DND-41 (cell line): ENCODE measurements at regions not wholly inside any gene's neighbourhood (a gene's known extent, or its start where the extent isn't known, plus 50 kb on each side); places are given as distances from the start of the nearest gene placed in this dataset.

Experiments
- ATAC-seq: fragments of 200-7000 bp; cut with Tn5 transposase; 3 replicates; pipeline ENCODE4 v1.9.1; 2021; ENCODE audit warnings: low read depth; ENCODE audit not compliant: insufficient read depth
- DNase-seq: peaks from one replicate; pipeline ENCODE4 v3.0.0-alpha.2; 2020
- H2AFZ ChIP-seq: 2 replicates; pipeline ENCODE4 v1.6.0; 2012; ENCODE audit warnings: low read depth, low read length
- H3K27ac ChIP-seq: 2 replicates; pipeline ENCODE4 v1.5.1; 2012; ENCODE audit warnings: low read length, inconsistent platforms
- H3K27me3 ChIP-seq: fragments of 200-600 bp; sonication (generic); 2 replicates; pipeline ENCODE4 v1.6.0; 2012; ENCODE audit warnings: low read length, mild to moderate bottlenecking, inconsistent platforms; ENCODE audit not compliant: insufficient read depth, poor library complexity
- H3K36me3 ChIP-seq: 2 replicates; pipeline ENCODE4 v1.5.1; 2012; ENCODE audit warnings: low read length, inconsistent platforms; ENCODE audit not compliant: insufficient read depth
- H3K4me1 ChIP-seq: 2 replicates; pipeline ENCODE4 v1.5.1; 2012; ENCODE audit warnings: mild to moderate bottlenecking, low read length; ENCODE audit not compliant: insufficient read depth
- H3K4me2 ChIP-seq: 2 replicates; pipeline ENCODE4 v1.6.0; 2012; ENCODE audit warnings: mild to moderate bottlenecking, moderate library complexity, low read length, inconsistent platforms; ENCODE audit not compliant: insufficient read depth
- H3K4me3 ChIP-seq, 2 experiments: fragments of 200-600 bp in 1 of 2; shearing (Covaris generic) in 1 of 2; 2 replicates each; pipeline ENCODE4 v1.5.1; 2012 to 2016; ENCODE audit warnings: inconsistent platforms in 2 of 2, low read length in 2 of 2, mild to moderate bottlenecking in 2 of 2, low read depth in 1 of 2, moderate library complexity in 1 of 2
- H3K79me2 ChIP-seq: 2 replicates; pipeline ENCODE4 v1.6.0; 2012; ENCODE audit warnings: low read length, inconsistent platforms; ENCODE audit not compliant: insufficient read depth
- H3K9ac ChIP-seq: 2 replicates; pipeline ENCODE4 v1.6.0; 2012; ENCODE audit warnings: low read depth, mild to moderate bottlenecking, inconsistent platforms, low read length, moderate library complexity
- H3K9me3 ChIP-seq: 2 replicates; pipeline ENCODE4 v1.5.1; 2012; ENCODE audit warnings: low read length, moderate library complexity, mild to moderate bottlenecking, inconsistent platforms; ENCODE audit not compliant: insufficient read depth, severe bottlenecking
- H4K20me1 ChIP-seq: 2 replicates; pipeline ENCODE4 v1.6.0; 2012; ENCODE audit warnings: low read length; ENCODE audit not compliant: insufficient read depth
- CTCF ChIP-seq: IDR thresholded peaks from 2 replicates; pipeline ENCODE4 v1.5.1; 2012; ENCODE audit warnings: borderline replicate concordance, low read length, moderate library complexity, mild to moderate bottlenecking; ENCODE audit not compliant: poor library complexity, severe bottlenecking; ENCODE audit errors: extremely low read depth
- EZH2 ChIP-seq: IDR thresholded peaks from 3 replicates; pipeline ENCODE4 v1.6.1; 2012; ENCODE audit warnings: borderline replicate concordance, low read depth, mild to moderate bottlenecking, moderate library complexity, low read length, inconsistent platforms; ENCODE audit not compliant: severe bottlenecking

DNA sequence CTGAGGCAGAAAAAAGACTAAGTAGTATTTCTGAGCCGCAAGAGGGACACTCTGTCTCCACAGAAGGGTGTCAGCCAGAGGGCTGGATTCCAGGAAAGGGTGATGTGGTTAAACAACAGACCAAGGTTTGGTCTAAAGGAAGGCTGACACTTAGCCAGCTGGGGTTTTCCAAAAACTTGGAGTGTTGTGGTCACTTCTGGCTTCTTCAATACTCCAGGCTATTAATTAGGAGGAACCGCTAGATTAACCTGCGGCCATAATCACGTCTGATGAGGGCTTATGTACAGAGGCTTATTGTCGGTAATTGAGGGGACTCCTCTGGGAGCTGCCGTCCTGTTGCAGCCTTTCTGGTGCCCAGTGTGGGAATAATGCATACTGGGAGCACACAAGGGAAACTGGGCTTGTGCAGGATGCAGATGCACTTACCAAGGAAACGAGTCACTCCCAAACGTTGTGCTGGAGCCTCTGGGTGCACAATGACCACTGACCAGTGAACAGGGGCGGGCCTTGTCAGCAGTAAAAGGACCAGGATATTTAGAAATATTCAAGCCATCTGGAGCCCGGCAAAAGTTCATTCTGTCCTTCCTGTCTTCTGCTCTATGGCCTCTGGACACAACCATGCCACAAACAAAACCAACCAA is 70.2 kb upstream of the TUT7 start:
- H4K20me1 ChIP-seq, result no peaks in the 10 kb centered on the region
- H3K27ac ChIP-seq, result no peak overlapping the region
- no peak overlapping the region for H2AFZ ChIP-seq
- H3K36me3 ChIP-seq, result no peaks in the 10 kb centered on the region
- H3K79me2 ChIP-seq, result no peaks in the 10 kb centered on the region
- H3K27me3 ChIP-seq, result no peaks in the 10 kb centered on the region
- no peak for ATAC-seq
- no peaks in the 10 kb centered on the region for H3K4me1 ChIP-seq
- H3K9me3 ChIP-seq, result no peaks in the 10 kb centered on the region
- H3K4me3 ChIP-seq, result no peak overlapping the region
- no peak for DNase-seq
- no peak for TF ChIP-seq CTCF
- no peak for TF ChIP-seq EZH2
- H3K9ac ChIP-seq, result no peak overlapping the region
- no peak overlapping the region for H3K4me2 ChIP-seq

GRCh38 chr9:86413971-86414880 is 60.0 kb upstream of the TUT7 start:
- Histone ChIP-seq H2AFZ (no peak overlapping the region), H3K27me3 (no peaks in the 10 kb centered on the region), H3K9me3 (no peaks in the 10 kb centered on the region), H3K4me2 (no peak overlapping the region), H3K4me1 (no peaks in the 10 kb centered on the region), H3K79me2 (no peaks in the 10 kb centered on the region), H3K27ac (no peak overlapping the region), H3K4me3 (no peak overlapping the region), H3K36me3 (no peaks in the 10 kb centered on the region), H4K20me1 (no peaks in the 10 kb centered on the region), H3K9ac (no peak overlapping the region)
- TF ChIP-seq EZH2 (no peak), CTCF (peak; percentile 69)
- ATAC-seq (no peak), DNase-seq (no peak)

- H3K36me3 ChIP-seq, result no peaks in the 10 kb centered on the region
- TF ChIP-seq CTCF (no peak), EZH2 (no peak)
Observed at GRCh38 chr9:86410281-86410680, 56.1 kb upstream of the TUT7 start.

More at GRCh38 chr9:86410281-86410680, 56.1 kb upstream of the TUT7 start:
- DNase-seq (no peak), ATAC-seq (no peak)
- Histone ChIP-seq H4K20me1 (no peaks in the 10 kb centered on the region), H3K4me2 (no peak overlapping the region), H2AFZ (no peak overlapping the region), H3K27ac (no peak overlapping the region), H3K79me2 (no peaks in the 10 kb centered on the region), H3K9me3 (no peaks in the 10 kb centered on the region), H3K4me1 (no peaks in the 10 kb centered on the region), H3K9ac (no peak overlapping the region), H3K27me3 (peaks cover 3% of the 10 kb centered on the region), H3K4me3 (no peak overlapping the region)
